ENCODE measurements at regions not wholly inside any gene's neighbourhood (a gene's known extent, or its start where the extent isn't known, plus 50 kb on each side); places are given as distances from the start of the nearest gene placed in this dataset.

GRCh38 chr5:52598968-52599367 is 188.7 kb upstream of the ITGA1 start:
- TF ChIP-seq CTCF (IDR thresholded peaks at IDR 0.05) (no peak), POLR2AphosphoS5 (IDR thresholded peaks at IDR 0.05) (no peak), POLR2A (IDR thresholded peaks at IDR 0.05) (no peak)

Data from stomach (tissue), 4 donors.